Lung (tissue), 11 donors: ENCODE measurements at regions not wholly inside any gene's neighbourhood (a gene's known extent, or its start where the extent isn't known, plus 50 kb on each side); places are given as distances from the start of the nearest gene placed in this dataset.

Experiments
- ATAC-seq: fragments of 200-7000 bp; cut with Tn5 transposase; one replicate; pipeline ENCODE4 v1.9.1; 2020; ENCODE audit warnings: moderate number of reproducible peaks; ENCODE audit not compliant: insufficient read depth, low FRiP score
- DNase-seq, 3 donors: peaks; one replicate each; pipeline ENCODE4 v3.0.0-alpha.2; 2013 to 2017
- H3K27ac ChIP-seq, 2 donors: one replicate each; pipeline ENCODE4 v1.5.1; 2013; ENCODE audit warnings: mild to moderate bottlenecking in 2 of 2, moderate library complexity in 2 of 2, control low read depth in 1 of 2, inconsistent platforms in 1 of 2, low read depth in 1 of 2, low read length in 1 of 2
- H3K27me3 ChIP-seq, 3 donors: one replicate each; pipeline ENCODE4 v1.5.1; 2013; ENCODE audit warnings: low read length in 2 of 3; ENCODE audit not compliant: control insufficient read depth in 3 of 3, insufficient read depth in 3 of 3
- H3K36me3 ChIP-seq, 4 donors: one replicate each; pipeline ENCODE4 v1.5.1; 2013; ENCODE audit warnings: low read length in 4 of 4, mild to moderate bottlenecking in 1 of 4, moderate library complexity in 1 of 4; ENCODE audit not compliant: control insufficient read depth in 4 of 4, insufficient read depth in 4 of 4
- H3K4me1 ChIP-seq, 5 donors: one replicate each; pipeline ENCODE4 v1.5.1; 2013; ENCODE audit warnings: low read length in 5 of 5, mild to moderate bottlenecking in 2 of 5, moderate library complexity in 1 of 5; ENCODE audit not compliant: control insufficient read depth in 5 of 5, insufficient read depth in 5 of 5
- H3K4me3 ChIP-seq: one replicate; pipeline ENCODE4 v1.5.1; 2013; ENCODE audit warnings: mild to moderate bottlenecking, control low read depth, moderate library complexity
- H3K9ac ChIP-seq, 2 donors: one replicate each; pipeline ENCODE4 v1.5.1; 2013; ENCODE audit warnings: low read length in 2 of 2, control low read depth in 1 of 2; ENCODE audit not compliant: insufficient read depth in 1 of 2
- H3K9me3 ChIP-seq, 4 donors: one replicate each; pipeline ENCODE4 v1.5.1; 2013; ENCODE audit warnings: low read length in 3 of 4, mild to moderate bottlenecking in 1 of 4, moderate library complexity in 1 of 4; ENCODE audit not compliant: control insufficient read depth in 4 of 4, insufficient read depth in 3 of 4
- CTCF ChIP-seq: IDR thresholded peaks from 2 replicates; pipeline ENCODE4 v1.5.1; 2012; ENCODE audit warnings: mild to moderate bottlenecking; ENCODE audit errors: control extremely low read depth, extremely low read depth
- WGBS, 2 donors: extraction: QIAGEN DNeasy Blood & Tissue Kit; methylation state at CpG; one replicate each; pipeline ENCODE4 v1.1.7; 2013; 5-methylcytosine and 5-hydroxymethylcytosine counted together
- donor health status: control.
- donor health status: control.
- donor health status: Bipolar disorder and iron deficiency.
- donor health status: healthy.
- donor health status: DM: yes; HTN: yes; CAD: no.

GRCh38 chr11:114773541-114774338 lies 95.4 kb downstream of the NXPE2 start:
- DNase-seq, result no peak

GRCh38 chr11:114774599-114775361 lies 96.5 kb downstream of the NXPE2 start:
- peak; percentile 37 for TF ChIP-seq CTCF
- DNase-seq, result peak; percentile 82 to 84 (median 82)
- Histone ChIP-seq H3K27me3 (peaks cover 0 to 9% (median 5%) of the 10 kb centered on the region in 3 donors), H3K9me3 (peaks cover 0 to 3% (median 0%) of the 10 kb centered on the region in 4 donors), H3K9ac (no peak overlapping the region), H3K4me1 (peaks cover 0 to 5% (median 0%) of the 10 kb centered on the region in 5 donors), H3K36me3 (no peaks in the 10 kb centered on the region), H3K4me3 (no peak overlapping the region), H3K27ac (no peak overlapping the region)
- 52% methylated on average over 19 of the region's 19 CpGs for WGBS, 2 donors
- peak; percentile 54 for ATAC-seq

More at GRCh38 chr11:114773541-114774338, 95.4 kb downstream of the NXPE2 start:
- TF ChIP-seq CTCF, result no peak
- Histone ChIP-seq H3K27ac (no peak overlapping the region), H3K4me3 (no peak overlapping the region), H3K9me3 (peaks cover 0 to 3% (median 0%) of the 10 kb centered on the region in 4 donors), H3K36me3 (no peaks in the 10 kb centered on the region), H3K27me3 (peaks cover 0 to 9% (median 5%) of the 10 kb centered on the region in 3 donors), H3K4me1 (peaks cover 0 to 5% (median 0%) of the 10 kb centered on the region in 5 donors), H3K9ac (no peak overlapping the region)
- WGBS, 2 donors, result 71 to 76% methylated on average over 8 of the region's 8 CpGs
- ATAC-seq, result no peak

- Histone ChIP-seq H3K9ac (no peak overlapping the region), H3K4me1 (peaks cover 0 to 5% (median 0%) of the 10 kb centered on the region in 5 donors), H3K36me3 (no peaks in the 10 kb centered on the region), H3K27me3 (peaks cover 0 to 9% (median 5%) of the 10 kb centered on the region in 3 donors), H3K27ac (no peak overlapping the region), H3K9me3 (peaks cover 0 to 2% (median 0%) of the 10 kb centered on the region in 4 donors), H3K4me3 (no peak overlapping the region)
- ATAC-seq, result no peak
- WGBS, 2 donors, result 65 to 72% methylated on average over 19 of the region's 19 CpGs
- peak in 2 of 3 donors; percentile 18 to 30 for DNase-seq
- TF ChIP-seq CTCF, result no peak
Observed at GRCh38 chr11:114775875-114776621, 97.7 kb downstream of the NXPE2 start.
